Neural progenitor cell (in vitro differentiated cells): ENCODE measurements at regions not wholly inside any gene's neighbourhood (a gene's known extent, or its start where the extent isn't known, plus 50 kb on each side); places are given as distances from the start of the nearest gene placed in this dataset.

Experiments used
- EZH2 ChIP-seq: fragments of 200-600 bp; sonication (generic); IDR thresholded peaks from 2 replicates; pipeline ENCODE4 v1.6.1; 2017; ENCODE audit warnings: antibody characterized with exemption, mild to moderate bottlenecking, moderate library complexity
- EZH2phosphoT487 ChIP-seq: fragments of 200-600 bp; sonication (generic); IDR thresholded peaks from 2 replicates; pipeline ENCODE4 v1.6.1; 2017; ENCODE audit warnings: antibody characterized with exemption
- TF ChIP-seq, protein P1 (sequence below): fragments of 200-600 bp; sonication (generic); IDR thresholded peaks from 2 replicates; pipeline ENCODE4 v1.5.1; 2017; ENCODE audit warnings: antibody characterized with exemption, mild to moderate bottlenecking

DNA sequence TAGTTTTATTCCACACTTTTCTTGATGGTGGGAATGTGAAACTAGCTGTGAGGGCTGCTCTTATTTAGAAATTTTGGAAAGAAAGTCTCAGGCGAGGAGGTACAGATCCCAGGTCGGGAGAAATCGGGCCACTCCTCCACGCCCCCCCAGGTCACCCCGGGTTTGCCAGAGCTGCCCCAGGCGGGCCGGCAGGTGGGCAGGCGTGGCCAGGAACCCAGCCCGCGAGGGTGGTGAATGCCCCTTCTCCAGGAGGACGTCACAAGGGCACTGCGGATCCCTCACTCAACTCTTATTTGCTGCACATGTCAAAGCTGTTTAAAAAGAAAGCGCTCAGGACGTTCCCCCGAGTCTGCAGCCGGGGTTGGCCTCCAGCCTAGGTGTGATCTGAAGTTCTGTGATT is 60.5 kb upstream of the SLCO4A1 start:
- TF ChIP-seq, protein P1, sequence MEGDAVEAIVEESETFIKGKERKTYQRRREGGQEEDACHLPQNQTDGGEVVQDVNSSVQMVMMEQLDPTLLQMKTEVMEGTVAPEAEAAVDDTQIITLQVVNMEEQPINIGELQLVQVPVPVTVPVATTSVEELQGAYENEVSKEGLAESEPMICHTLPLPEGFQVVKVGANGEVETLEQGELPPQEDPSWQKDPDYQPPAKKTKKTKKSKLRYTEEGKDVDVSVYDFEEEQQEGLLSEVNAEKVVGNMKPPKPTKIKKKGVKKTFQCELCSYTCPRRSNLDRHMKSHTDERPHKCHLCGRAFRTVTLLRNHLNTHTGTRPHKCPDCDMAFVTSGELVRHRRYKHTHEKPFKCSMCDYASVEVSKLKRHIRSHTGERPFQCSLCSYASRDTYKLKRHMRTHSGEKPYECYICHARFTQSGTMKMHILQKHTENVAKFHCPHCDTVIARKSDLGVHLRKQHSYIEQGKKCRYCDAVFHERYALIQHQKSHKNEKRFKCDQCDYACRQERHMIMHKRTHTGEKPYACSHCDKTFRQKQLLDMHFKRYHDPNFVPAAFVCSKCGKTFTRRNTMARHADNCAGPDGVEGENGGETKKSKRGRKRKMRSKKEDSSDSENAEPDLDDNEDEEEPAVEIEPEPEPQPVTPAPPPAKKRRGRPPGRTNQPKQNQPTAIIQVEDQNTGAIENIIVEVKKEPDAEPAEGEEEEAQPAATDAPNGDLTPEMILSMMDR = no peak
- TF ChIP-seq EZH2phosphoT487 (no peak), EZH2 (no peak)
